CD4-positive, alpha-beta T cell treated with Interleukin-15 for 1 hour (primary cell): ENCODE measurements at regions not wholly inside any gene's neighbourhood (a gene's known extent, or its start where the extent isn't known, plus 50 kb on each side); places are given as distances from the start of the nearest gene placed in this dataset.

ENCODE experiments used
- DNase-seq: peaks from one replicate; pipeline ENCODE4 v3.0.0-alpha.2; 2020

DNA sequence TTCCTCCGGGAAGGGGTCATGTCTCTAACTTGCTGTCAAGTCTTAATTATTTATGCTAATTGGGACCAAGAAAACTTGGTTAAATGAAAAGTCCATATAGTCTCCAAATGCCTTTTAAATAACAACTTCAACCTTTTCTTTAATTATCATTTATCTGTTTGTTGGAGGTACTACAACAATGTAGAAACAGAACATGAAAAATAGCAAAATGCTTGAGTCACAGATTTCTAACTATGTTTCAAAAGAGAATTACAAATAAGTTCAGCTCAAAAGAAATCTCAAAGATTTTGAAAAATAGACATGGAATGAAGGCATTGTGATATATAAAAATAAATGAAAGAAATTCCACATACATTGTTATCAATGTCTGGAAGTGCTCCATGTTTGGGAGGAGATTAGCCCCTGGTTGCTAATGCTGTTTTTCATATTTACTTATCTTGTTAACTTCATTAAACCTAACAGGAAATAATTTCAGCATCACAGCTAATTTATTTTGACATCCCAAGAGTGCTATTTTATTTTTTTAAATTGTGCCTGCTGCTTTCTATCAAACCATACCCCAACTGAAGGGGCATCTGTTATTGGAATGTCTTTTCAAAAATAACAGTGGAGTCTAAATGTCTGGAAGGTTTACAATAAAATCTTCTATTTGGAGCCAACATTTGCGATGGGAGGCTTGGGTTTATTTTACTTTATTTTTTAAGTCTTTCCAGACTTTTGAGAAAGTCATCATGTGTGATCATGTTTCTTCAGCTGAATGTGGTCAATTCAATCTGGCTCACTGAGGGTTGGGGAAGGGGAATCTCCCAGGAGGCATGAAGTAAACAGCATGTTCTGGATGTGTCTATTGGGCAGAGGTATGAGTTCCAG is 53.1 kb upstream of the ANKRD55 start:
- DNase-seq: no peak

DNA sequence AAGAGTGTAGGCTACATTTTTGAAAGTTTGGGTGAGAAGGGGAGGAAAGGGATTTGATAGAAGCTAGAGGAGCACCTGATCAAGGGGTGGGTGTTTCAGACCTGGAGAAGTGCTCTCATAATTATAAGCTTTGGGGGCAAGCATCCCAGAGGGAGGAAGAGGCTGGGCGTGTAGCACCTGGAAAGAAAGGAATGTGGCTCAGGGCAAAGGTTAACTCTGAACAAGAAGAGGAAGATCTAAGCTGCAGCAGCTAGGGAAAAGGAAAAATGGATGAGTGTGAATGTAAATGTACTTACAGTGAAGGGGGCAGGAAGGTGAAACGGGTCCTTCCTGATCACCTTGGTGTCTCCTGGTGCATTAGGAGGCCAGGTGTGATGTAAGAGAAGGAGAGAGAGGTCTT is 49.8 kb upstream of the ANKRD55 start:
- DNase-seq: no peak
